Neural progenitor cell (in vitro differentiated cells): ENCODE measurements at regions not wholly inside any gene's neighbourhood (a gene's known extent, or its start where the extent isn't known, plus 50 kb on each side); places are given as distances from the start of the nearest gene placed in this dataset.

Experiments used
- DNase-seq: peaks from one replicate; pipeline ENCODE4 v3.0.0-alpha.2; 2016; ENCODE audit warnings: low spot score
- H2AFZ ChIP-seq: fragments of 200-600 bp; sonication (generic); replicated peaks from 2 replicates; pipeline ENCODE4 v1.6.1; 2016; ENCODE audit warnings: antibody characterized with exemption
- H3F3A ChIP-seq: fragments of 200-600 bp; sonication (generic); 2 replicates; pipeline ENCODE4 v1.6.1; 2016; ENCODE audit warnings: antibody characterized with exemption, low read depth
- H3K27ac ChIP-seq: fragments of 200-600 bp; sonication (generic); 2 replicates; pipeline ENCODE4 v1.5.1; 2016; ENCODE audit warnings: mild to moderate bottlenecking
- H3K27me3 ChIP-seq: fragments of 200-600 bp; sonication (generic); 2 replicates; pipeline ENCODE4 v1.6.1; 2016; ENCODE audit warnings: mild to moderate bottlenecking, moderate library complexity
- H3K36me3 ChIP-seq: fragments of 200-600 bp; sonication (generic); 2 replicates; pipeline ENCODE4 v1.5.1; 2016
- H3K4me1 ChIP-seq: fragments of 200-600 bp; sonication (generic); 2 replicates; pipeline ENCODE4 v1.6.1; 2016; ENCODE audit warnings: mixed run types
- H3K4me2 ChIP-seq: fragments of 200-600 bp; sonication (generic); 2 replicates; pipeline ENCODE4 v1.6.1; 2016
- H3K4me3 ChIP-seq: fragments of 200-600 bp; sonication (generic); 2 replicates; pipeline ENCODE4 v1.5.1; 2016
- H3K79me2 ChIP-seq: fragments of 200-600 bp; sonication (generic); 2 replicates; pipeline ENCODE4 v1.6.1; 2016; ENCODE audit warnings: low read depth
- H3K9ac ChIP-seq: fragments of 200-600 bp; sonication (generic); 2 replicates; pipeline ENCODE4 v1.6.1; 2016
- H3K9me3 ChIP-seq: fragments of 200-600 bp; sonication (generic); 2 replicates; pipeline ENCODE4 v1.5.1; 2016; ENCODE audit warnings: low read depth
- H4K20me1 ChIP-seq: fragments of 200-600 bp; sonication (generic); 2 replicates; pipeline ENCODE4 v1.6.1; 2016; ENCODE audit warnings: low read depth
- H3K27ac Mint-ChIP-seq: 3 replicates; pipeline ENCODE4 v1.8.0; 2021; ENCODE audit warnings: mixed read lengths
- H3K27me3 Mint-ChIP-seq: 2 replicates; pipeline ENCODE4 v1.8.0; 2022; ENCODE audit warnings: low read depth, mild to moderate bottlenecking, inconsistent platforms, moderate library complexity, mixed read lengths; ENCODE audit not compliant: insufficient read depth
- H3K36me3 Mint-ChIP-seq: 3 replicates; pipeline ENCODE4 v1.8.0; 2021; ENCODE audit warnings: mixed read lengths
- H3K4me1 Mint-ChIP-seq: 3 replicates; pipeline ENCODE4 v1.8.0; 2021; ENCODE audit warnings: mixed read lengths
- H3K4me3 Mint-ChIP-seq: 3 replicates; pipeline ENCODE4 v1.8.0; 2021; ENCODE audit warnings: mild to moderate bottlenecking, moderate library complexity, mixed read lengths
- H3K9me3 Mint-ChIP-seq: 3 replicates; pipeline ENCODE4 v1.8.0; 2020; ENCODE audit warnings: mixed read lengths
- CTCF ChIP-seq: fragments of 200-600 bp; sonication (generic); IDR thresholded peaks from 2 replicates; pipeline ENCODE4 v1.5.1; 2017; ENCODE audit warnings: antibody characterized with exemption, mild to moderate bottlenecking
- EZH2 ChIP-seq: fragments of 200-600 bp; sonication (generic); IDR thresholded peaks from 2 replicates; pipeline ENCODE4 v1.6.1; 2017; ENCODE audit warnings: antibody characterized with exemption, mild to moderate bottlenecking, moderate library complexity
- EZH2phosphoT487 ChIP-seq: fragments of 200-600 bp; sonication (generic); IDR thresholded peaks from 2 replicates; pipeline ENCODE4 v1.6.1; 2017; ENCODE audit warnings: antibody characterized with exemption

GRCh38 chr2:206886696-206887095 lies 52.6 kb upstream of the CPO start:
- H3K36me3 ChIP-seq = no peaks in the 10 kb centered on the region
- no peak overlapping the region for H3K4me2 ChIP-seq
- H3K79me2 ChIP-seq = no peaks in the 10 kb centered on the region
- H3K27me3 ChIP-seq = no peaks in the 10 kb centered on the region
- no peaks in the 10 kb centered on the region for H3F3A ChIP-seq
- no peak overlapping the region for H2AFZ ChIP-seq
- Mint-ChIP-seq H3K9me3 (no peaks in the 10 kb centered on the region), H3K36me3 (no peaks in the 10 kb centered on the region), H3K4me1 (no peaks in the 10 kb centered on the region), H3K4me3 (no peak overlapping the region), H3K27ac (no peak overlapping the region), H3K27me3 (peaks cover 2% of the 10 kb centered on the region)
- no peak overlapping the region for H3K27ac ChIP-seq
- no peaks in the 10 kb centered on the region for H3K4me1 ChIP-seq
- DNase-seq = no peak
- H3K9me3 ChIP-seq = no peaks in the 10 kb centered on the region
- H3K4me3 ChIP-seq = no peak overlapping the region
- no peaks in the 10 kb centered on the region for H4K20me1 ChIP-seq
- TF ChIP-seq EZH2phosphoT487 (no peak), EZH2 (no peak), CTCF (no peak)
- no peak overlapping the region for H3K9ac ChIP-seq

DNA sequence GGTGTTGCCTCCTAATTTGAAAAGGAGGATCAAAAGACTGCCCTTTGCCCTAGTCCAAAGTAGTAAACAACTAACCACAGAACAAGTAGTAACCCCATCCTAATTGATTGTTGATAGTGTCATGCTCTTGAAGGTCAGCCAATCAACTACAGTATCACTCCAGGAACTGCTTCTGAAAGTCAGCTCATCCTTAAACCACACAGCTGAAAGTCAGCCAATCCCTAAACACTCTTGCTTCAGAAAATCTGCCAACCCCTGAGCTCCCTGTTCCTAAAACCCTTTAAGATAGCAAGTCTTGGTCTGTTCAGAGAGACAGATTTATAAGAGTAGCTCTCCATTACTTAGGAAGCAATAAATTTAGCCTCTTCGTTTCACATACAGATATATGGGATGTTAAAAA lies 51.6 kb upstream of the CPO start:
- TF ChIP-seq EZH2phosphoT487 = no peak
- no peaks in the 10 kb centered on the region for H3K79me2 ChIP-seq

More for the DNA sequence above, 51.6 kb upstream of the CPO start:
- Mint-ChIP-seq H3K9me3 (no peaks in the 10 kb centered on the region), H3K27ac (no peak overlapping the region), H3K27me3 (peaks cover 2% of the 10 kb centered on the region), H3K4me1 (no peaks in the 10 kb centered on the region), H3K4me3 (no peak overlapping the region), H3K36me3 (no peaks in the 10 kb centered on the region)
- Histone ChIP-seq H2AFZ (no peak overlapping the region), H3K27me3 (no peaks in the 10 kb centered on the region), H3K4me3 (no peak overlapping the region), H3K9me3 (no peaks in the 10 kb centered on the region), H3K4me1 (no peaks in the 10 kb centered on the region), H3K4me2 (no peak overlapping the region), H3K36me3 (no peaks in the 10 kb centered on the region), H4K20me1 (no peaks in the 10 kb centered on the region), H3K27ac (no peak overlapping the region), H3K9ac (no peak overlapping the region), H3F3A (no peaks in the 10 kb centered on the region)
- DNase-seq = no peak
